ENCODE measurements at regions not wholly inside any gene's neighbourhood (a gene's known extent, or its start where the extent isn't known, plus 50 kb on each side); places are given as distances from the start of the nearest gene placed in this dataset.

DNA sequence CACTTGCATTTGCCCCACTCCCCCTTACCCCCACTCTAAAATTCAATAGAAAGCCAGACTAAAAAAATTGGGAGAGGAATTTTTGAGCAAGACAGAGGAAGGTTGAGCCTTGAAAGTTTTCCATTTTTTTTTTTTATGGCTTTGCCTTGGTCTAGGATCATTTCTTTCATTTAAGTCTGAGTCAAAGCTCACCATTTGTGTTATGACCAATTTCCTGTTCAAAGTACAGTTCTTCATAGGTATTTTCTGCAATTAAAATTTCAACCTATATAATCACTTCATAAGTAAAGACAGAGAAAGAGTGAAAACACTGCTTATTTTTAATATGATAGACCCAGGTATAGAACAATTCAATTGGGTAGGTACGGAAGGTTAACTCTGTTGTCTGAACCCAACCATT is 436.6 kb upstream of the ADGRL2 start:
- Mint-ChIP-seq H3K27ac (no peak overlapping the region), H3K9me3 (peaks cover 9% of the 10 kb centered on the region), H3K27me3 (no peaks in the 10 kb centered on the region), H3K36me3 (ENCODE audit: low read depth) (no peaks in the 10 kb centered on the region), H3K4me1 (no peaks in the 10 kb centered on the region), H3K4me3 (no peak overlapping the region)
- CTCF ChIA-PET, result no interaction called here
- DNase-seq, result no peak
- POLR2A ChIA-PET, result no interaction called here

DNA sequence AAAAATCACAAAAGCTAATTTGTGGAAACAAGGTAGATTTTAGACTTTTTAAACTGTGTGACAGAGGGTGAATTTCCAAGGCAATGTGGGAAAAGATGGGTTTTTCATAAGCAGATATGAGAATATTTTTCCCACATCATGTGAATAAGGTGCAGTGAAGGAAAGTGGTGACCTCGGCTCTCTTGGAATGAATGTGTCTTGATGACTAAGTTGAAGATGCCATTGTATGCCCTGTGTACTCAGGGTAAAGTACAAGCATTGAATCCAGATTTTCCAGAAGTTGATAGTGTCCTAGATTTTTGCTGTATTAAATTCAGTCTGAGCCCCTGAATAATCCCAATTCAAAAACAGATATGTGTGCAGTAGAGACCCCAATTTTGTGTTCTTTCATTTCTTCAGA is 442.6 kb upstream of the ADGRL2 start:
- no peak for DNase-seq
- Mint-ChIP-seq H3K27ac (no peak overlapping the region), H3K4me3 (no peak overlapping the region), H3K36me3 (ENCODE audit: low read depth) (no peaks in the 10 kb centered on the region), H3K9me3 (peaks cover 5% of the 10 kb centered on the region), H3K4me1 (no peaks in the 10 kb centered on the region), H3K27me3 (no peaks in the 10 kb centered on the region)
- POLR2A ChIA-PET, result no interaction called here
- CTCF ChIA-PET, result no interaction called here

DNA sequence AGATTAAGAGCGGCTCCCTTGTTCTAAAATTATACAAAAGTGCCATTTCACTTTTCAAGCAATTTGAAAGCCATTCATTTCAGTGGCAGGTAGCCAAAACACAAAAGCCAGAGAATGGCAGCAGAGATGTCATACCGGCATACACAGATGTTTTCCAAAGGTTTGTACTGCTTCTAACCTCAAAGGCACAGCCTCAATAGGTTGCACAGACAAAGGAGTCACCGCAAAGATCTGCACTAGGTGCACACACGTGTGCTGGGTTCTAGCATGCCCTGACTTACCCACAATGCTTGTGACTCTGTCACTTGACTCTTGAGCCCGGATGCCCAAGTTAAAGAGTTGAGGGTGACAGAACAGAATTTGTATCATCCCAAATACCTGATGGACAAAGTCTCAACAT is 448.9 kb upstream of the ADGRL2 start:
- DNase-seq, result no peak
- Mint-ChIP-seq H3K4me3 (no peak overlapping the region), H3K27me3 (no peaks in the 10 kb centered on the region), H3K27ac (no peak overlapping the region), H3K4me1 (no peaks in the 10 kb centered on the region), H3K9me3 (peaks cover 7% of the 10 kb centered on the region), H3K36me3 (ENCODE audit: low read depth) (no peaks in the 10 kb centered on the region)
- ChIA-PET CTCF (no interaction called here), POLR2A (no interaction called here)

DNA sequence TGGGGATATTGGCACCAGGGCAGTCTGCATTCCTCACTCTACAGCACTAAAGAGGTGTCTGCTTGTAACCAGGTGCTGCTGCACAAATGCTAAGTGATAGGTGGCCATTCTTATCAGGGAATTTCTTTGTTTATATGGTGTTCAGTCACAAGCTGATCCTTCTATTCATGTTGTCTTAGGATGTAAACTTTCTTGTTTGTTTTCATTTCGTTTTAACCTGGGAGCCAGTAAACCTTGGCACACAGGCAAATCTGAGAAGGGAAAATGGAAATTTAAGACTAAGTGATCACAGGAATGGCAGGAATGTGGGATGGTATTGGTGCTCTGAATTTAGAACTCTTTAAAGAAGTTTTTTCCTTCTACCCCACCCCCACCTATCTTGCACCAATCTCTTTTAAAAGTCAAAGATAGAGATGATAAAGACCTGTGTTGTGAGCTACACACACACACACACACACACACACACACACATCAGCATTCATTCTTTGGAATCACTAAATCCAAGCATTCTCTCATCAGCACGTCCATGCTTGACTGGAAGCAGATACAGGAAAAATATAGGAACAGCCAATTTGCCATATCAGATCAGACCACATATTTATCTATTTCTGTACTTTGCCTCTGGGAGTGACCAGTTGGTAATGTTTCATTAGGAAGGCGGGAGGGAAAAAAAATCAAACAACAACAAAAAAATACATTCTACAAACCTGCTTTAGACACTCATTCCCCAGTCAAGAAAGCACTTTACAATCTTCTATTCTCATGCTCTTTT is 451.4 kb upstream of the ADGRL2 start:
- H3K4me1 Mint-ChIP-seq, result no peaks in the 10 kb centered on the region

DNA sequence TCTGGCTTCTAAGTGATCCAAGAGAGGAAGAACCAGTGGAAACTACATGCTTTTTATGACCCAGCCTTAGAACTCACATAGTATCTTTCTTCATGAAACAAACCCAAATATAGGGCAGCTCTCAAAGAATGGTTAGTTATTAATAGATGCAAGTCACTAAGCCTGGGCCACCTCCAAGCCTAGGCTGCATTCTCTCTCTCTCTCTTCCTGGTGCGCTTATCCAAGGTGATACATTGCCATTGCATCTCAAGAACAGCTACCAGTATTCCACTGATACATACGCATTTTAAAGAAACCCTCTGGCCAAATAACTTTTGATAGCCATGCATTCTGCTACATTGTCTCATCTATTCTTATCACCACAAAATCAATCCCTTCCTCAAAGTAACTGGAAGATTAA is 455.6 kb upstream of the ADGRL2 start:
- no peak overlapping the region for H3K27ac Mint-ChIP-seq
- CTCF ChIA-PET, result no interaction called here
- no peaks in the 10 kb centered on the region for H3K27me3 Mint-ChIP-seq
- no peak overlapping the region for H3K4me3 Mint-ChIP-seq
- no peak for DNase-seq
- POLR2A ChIA-PET, result no interaction called here
- H3K4me1 Mint-ChIP-seq, result no peaks in the 10 kb centered on the region
- H3K36me3 Mint-ChIP-seq (ENCODE audit: low read depth), result no peaks in the 10 kb centered on the region
- peaks cover 5% of the 10 kb centered on the region for H3K9me3 Mint-ChIP-seq

More for the DNA sequence above, 451.4 kb upstream of the ADGRL2 start:
- Mint-ChIP-seq H3K36me3 (ENCODE audit: low read depth) (no peaks in the 10 kb centered on the region), H3K9me3 (peaks cover 2% of the 10 kb centered on the region), H3K4me3 (no peak overlapping the region), H3K27me3 (no peaks in the 10 kb centered on the region), H3K27ac (no peak overlapping the region)
- ChIA-PET CTCF (no interaction called here), POLR2A (no interaction called here)
- no peak for DNase-seq

DNA sequence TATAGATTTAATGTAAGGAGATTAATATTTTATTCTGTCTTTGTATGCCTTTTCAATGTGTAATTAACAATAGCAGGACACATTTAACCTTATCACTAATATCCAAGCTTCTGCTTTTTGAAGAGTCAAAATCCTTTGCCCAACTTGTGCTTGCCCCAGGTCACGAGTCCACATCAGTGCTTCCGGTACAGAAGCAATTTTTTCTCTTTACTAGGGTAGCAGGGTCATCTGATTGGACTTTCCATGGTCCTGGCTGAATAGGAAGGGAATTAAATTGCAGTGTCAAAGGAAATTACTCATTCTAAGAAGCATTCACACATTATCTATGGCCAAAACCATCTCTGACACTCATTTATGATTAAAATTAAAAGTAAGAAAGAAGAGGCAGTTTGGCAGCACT is 460.5 kb upstream of the ADGRL2 start:
- CTCF ChIA-PET, result no interaction called here
- no peaks in the 10 kb centered on the region for H3K4me1 Mint-ChIP-seq
- H3K9me3 Mint-ChIP-seq, result peaks cover 4% of the 10 kb centered on the region
- no peak overlapping the region for H3K27ac Mint-ChIP-seq
- POLR2A ChIA-PET, result no interaction called here
- no peak for DNase-seq
- no peaks in the 10 kb centered on the region for H3K36me3 Mint-ChIP-seq (ENCODE audit: low read depth)
- H3K27me3 Mint-ChIP-seq, result no peaks in the 10 kb centered on the region
- H3K4me3 Mint-ChIP-seq, result no peak overlapping the region

DNA sequence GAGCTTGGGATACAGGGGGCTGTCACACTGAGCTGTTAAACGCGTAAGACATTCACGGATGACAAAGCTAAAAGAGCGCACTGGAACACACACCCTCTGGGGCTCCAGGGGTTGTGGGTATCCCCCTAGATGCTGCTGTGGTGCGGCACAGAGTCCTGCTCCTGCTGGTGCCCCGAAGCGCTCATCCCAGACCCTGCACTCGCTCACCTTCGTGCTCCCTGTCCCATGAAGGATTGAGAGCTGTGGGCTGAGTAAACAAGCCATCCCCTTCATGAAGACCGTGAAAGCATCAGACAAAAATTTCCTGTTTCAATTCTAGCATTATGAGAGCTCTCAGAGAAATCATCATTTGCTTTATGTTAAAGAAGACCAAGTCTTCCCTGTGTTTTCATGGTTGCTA is 463.5 kb upstream of the ADGRL2 start:
- POLR2A ChIA-PET, result no interaction called here
- Mint-ChIP-seq H3K4me3 (no peak overlapping the region), H3K27me3 (no peaks in the 10 kb centered on the region), H3K27ac (no peak overlapping the region), H3K4me1 (no peaks in the 10 kb centered on the region), H3K36me3 (ENCODE audit: low read depth) (no peaks in the 10 kb centered on the region), H3K9me3 (peaks cover 2% of the 10 kb centered on the region)
- CTCF ChIA-PET, result no interaction called here
- DNase-seq, result no peak

DNA sequence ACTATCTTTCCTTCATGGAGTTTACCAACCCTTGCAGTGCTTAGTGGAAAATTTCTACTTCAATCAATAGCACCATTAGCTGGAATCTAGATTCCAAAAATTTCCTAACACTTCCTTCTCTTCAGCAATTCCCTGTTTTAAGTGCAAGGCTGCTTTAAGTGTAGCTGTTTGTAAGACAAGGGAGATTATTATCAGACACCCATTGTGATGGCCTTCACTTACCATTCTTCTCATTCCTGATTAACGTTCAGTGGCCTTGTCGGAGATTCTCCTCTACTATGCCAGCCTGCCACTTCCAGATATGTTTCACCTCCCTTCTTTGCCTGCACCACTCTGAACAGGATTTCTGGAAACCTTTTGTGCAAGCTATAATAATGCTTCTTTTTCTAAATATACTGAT is 464.9 kb upstream of the ADGRL2 start:
- no peak for DNase-seq
- Mint-ChIP-seq H3K27ac (no peak overlapping the region), H3K4me3 (no peak overlapping the region), H3K4me1 (no peaks in the 10 kb centered on the region), H3K36me3 (ENCODE audit: low read depth) (no peaks in the 10 kb centered on the region), H3K27me3 (no peaks in the 10 kb centered on the region), H3K9me3 (peaks cover 2% of the 10 kb centered on the region)
- POLR2A ChIA-PET, result no interaction called here
- CTCF ChIA-PET, result no interaction called here

DNA sequence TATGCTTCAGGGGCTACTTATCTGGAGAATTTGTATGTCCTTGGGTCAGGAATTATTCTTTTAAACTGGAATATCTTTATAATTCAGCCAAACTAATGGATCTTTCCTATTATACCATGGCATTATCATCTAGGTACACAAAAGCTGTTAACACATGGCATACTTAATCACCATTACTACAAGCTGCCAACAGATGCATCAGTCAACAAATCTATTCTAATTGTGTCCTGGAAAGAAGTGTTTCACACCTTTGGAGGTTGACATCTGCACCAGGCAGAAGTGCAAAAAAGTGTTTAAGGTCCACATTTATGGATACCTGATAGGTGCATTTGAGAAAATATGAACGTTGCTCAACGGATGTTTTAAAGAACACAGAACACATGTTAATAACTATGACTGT is 470.2 kb upstream of the ADGRL2 start:
- no peak for DNase-seq
- Mint-ChIP-seq H3K9me3 (peaks cover 4% of the 10 kb centered on the region), H3K4me3 (no peak overlapping the region), H3K27me3 (no peaks in the 10 kb centered on the region), H3K27ac (no peak overlapping the region), H3K36me3 (ENCODE audit: low read depth) (no peaks in the 10 kb centered on the region), H3K4me1 (no peaks in the 10 kb centered on the region)
- ChIA-PET CTCF (no interaction called here), POLR2A (no interaction called here)

DNA sequence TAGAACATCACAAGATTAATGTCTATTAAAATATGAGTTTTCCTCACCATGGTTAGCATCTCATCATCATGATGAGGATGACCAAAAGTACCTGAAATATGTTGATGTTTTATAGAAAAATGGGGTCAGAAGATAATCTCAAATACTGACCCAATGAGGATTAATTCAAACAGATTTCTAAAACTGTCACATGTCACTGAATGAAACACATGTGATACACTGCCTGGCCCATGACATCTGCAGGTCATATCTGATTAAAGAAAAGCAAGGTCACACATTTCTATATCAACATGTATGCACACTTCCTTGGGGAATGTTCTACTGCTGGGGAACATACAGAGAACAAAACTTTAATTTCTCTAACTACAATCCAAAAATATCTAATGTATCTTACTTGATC is 470.6 kb upstream of the ADGRL2 start:
- Mint-ChIP-seq H3K4me3 (no peak overlapping the region), H3K9me3 (peaks cover 4% of the 10 kb centered on the region), H3K27me3 (no peaks in the 10 kb centered on the region), H3K27ac (no peak overlapping the region), H3K36me3 (ENCODE audit: low read depth) (no peaks in the 10 kb centered on the region), H3K4me1 (no peaks in the 10 kb centered on the region)
- CTCF ChIA-PET, result no interaction called here
- POLR2A ChIA-PET, result no interaction called here
- DNase-seq, result no peak

DNA sequence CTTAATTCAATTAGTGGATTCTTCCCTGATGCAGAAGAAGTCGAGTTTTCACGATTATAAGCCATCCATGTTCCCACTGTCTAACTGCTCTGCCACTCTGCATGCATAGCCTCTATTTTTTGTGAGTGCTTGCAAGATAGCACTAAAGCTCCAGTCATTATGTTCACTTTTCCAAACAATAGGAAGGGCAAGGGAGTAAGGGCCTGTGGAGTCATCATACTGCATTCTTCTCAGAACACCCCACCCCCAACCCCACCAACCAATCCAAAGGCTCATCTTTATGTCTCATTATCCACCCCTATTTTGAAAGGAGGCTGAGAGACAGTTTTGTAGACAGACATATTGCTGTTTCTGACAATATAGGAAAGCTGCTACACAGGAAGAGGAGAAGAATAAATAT is 471.7 kb upstream of the ADGRL2 start:
- H3K4me1 Mint-ChIP-seq, result no peaks in the 10 kb centered on the region
- H3K27me3 Mint-ChIP-seq, result no peaks in the 10 kb centered on the region
- H3K4me3 Mint-ChIP-seq, result no peak overlapping the region

DNA sequence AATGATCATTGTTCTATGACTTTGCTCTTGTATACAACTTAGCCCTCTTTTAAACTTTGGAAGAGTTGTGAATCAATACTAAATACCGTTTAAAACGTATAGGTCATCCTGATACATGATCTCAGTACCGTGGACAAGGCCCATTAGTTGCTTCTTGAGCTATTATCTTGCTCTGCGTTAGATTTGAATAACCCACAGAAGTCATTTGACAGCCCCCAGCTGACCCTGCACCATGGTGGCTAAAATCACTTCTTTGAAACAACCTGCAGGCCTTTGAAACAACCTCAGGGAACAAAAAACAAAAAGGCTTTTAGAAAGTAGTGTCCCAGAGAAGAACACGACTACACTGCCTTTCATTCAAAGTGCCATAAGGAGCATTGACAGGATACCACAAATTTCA is 473.0 kb upstream of the ADGRL2 start:
- no peaks in the 10 kb centered on the region for H3K36me3 Mint-ChIP-seq (ENCODE audit: low read depth)
- H3K4me3 Mint-ChIP-seq, result no peak overlapping the region
- POLR2A ChIA-PET, result no interaction called here
- no peak for DNase-seq
- CTCF ChIA-PET, result no interaction called here
- H3K27ac Mint-ChIP-seq, result no peak overlapping the region
- H3K27me3 Mint-ChIP-seq, result no peaks in the 10 kb centered on the region
- peaks cover 4% of the 10 kb centered on the region for H3K9me3 Mint-ChIP-seq
- H3K4me1 Mint-ChIP-seq, result no peaks in the 10 kb centered on the region

More for the DNA sequence above, 471.7 kb upstream of the ADGRL2 start:
- Mint-ChIP-seq H3K9me3 (peaks cover 4% of the 10 kb centered on the region), H3K36me3 (ENCODE audit: low read depth) (no peaks in the 10 kb centered on the region), H3K27ac (no peak overlapping the region)
- ChIA-PET POLR2A (no interaction called here), CTCF (no interaction called here)
- DNase-seq, result no peak

DNA sequence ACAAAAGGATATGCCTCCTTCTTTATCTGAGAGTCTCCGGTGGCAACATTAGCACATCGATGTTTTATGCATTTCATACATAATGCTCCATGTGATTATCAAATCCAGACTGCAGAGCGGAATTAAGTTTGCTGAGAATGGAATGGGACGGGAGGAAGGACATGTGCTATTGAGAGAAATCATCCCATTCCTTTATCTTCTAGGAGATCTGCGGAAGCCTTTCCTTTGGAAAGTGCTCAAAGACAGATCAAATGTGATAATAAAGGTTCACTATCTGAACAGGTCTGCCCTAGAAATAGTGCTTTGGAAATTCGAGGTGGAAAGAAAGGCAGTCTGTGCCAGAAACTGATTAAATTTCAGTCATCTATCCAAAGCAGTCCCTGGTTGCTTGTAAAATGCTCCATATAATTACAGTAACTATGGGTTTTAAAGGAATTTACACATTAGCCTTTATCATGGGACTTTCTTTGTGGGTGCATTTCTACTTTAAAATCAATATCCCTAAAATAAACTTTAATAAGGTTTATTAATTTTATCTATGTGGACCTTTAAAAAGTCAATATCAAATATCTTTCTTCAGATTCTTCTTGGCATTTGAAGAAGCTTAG is 473.5 kb upstream of the ADGRL2 start:
- H3K27me3 Mint-ChIP-seq, result no peaks in the 10 kb centered on the region
- no peak for DNase-seq
- ChIA-PET POLR2A (no interaction called here), CTCF (no interaction called here)
- no peak overlapping the region for H3K4me3 Mint-ChIP-seq
- H3K9me3 Mint-ChIP-seq, result peaks cover 2% of the 10 kb centered on the region
- no peak overlapping the region for H3K27ac Mint-ChIP-seq
- no peaks in the 10 kb centered on the region for H3K4me1 Mint-ChIP-seq
- no peaks in the 10 kb centered on the region for H3K36me3 Mint-ChIP-seq (ENCODE audit: low read depth)

DNA sequence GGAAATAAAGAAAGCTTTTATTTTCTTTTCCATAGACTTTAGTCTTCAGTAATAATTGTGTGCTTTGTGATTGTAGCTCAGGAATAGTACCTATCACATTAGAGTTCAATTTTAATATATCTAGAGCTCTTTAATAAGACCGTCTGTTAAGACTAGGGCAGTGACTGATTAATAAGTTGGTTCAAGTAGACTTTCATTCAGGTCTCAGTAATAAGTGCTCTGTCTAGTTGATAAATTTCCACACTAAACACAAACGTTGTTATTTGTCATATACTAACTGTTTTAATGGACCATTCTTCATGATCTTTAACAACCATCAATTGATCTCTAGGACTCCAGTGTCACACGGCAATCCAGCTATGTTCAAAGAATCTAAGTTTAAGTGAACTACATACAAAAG is 474.5 kb upstream of the ADGRL2 start:
- Mint-ChIP-seq H3K4me1 (no peaks in the 10 kb centered on the region), H3K4me3 (no peak overlapping the region), H3K36me3 (ENCODE audit: low read depth) (no peaks in the 10 kb centered on the region), H3K27me3 (no peaks in the 10 kb centered on the region), H3K27ac (no peak overlapping the region), H3K9me3 (peaks cover 2% of the 10 kb centered on the region)
- ChIA-PET POLR2A (no interaction called here), CTCF (no interaction called here)
- DNase-seq, result no peak
